ENCODE measurements at regions not wholly inside any gene's neighbourhood (a gene's known extent, or its start where the extent isn't known, plus 50 kb on each side); places are given as distances from the start of the nearest gene placed in this dataset.
A peak's percentile ranks its signal among the peaks of the same experiment; 100 is the strongest.

DNA sequence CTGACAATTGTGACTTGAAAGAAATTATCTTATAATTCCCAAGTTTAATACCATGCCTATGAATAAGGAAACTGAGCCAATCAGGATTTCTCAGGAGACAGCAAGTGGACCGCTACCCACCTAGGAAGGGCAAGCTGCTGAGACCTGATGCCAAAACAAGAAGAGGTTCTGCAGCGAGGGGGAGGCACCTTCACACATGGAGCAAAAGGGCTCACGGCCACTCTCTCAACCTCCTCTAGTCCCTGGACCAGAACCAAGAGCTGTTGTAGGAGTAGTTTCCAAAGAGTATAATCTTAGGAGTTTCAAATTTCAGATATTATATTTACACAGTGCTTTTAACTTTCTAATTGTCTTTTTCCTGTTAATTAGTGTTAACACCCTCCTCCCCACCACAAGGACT, 154.7 kb upstream of the ETAA1 start:
- Histone ChIP-seq H3K4me1 (ENCODE audit: control insufficient read depth, insufficient read depth, low read length) (peaks cover 3% of the 10 kb centered on the region), H3K27me3 (ENCODE audit: control insufficient read depth, insufficient read depth, low read length) (no peaks in the 10 kb centered on the region), H3K36me3 (ENCODE audit: control insufficient read depth, insufficient read depth, low read length) (no peaks in the 10 kb centered on the region), H3K9ac (ENCODE audit: low read length) (no peak overlapping the region), H3K27ac (ENCODE audit: low read depth, low read length) (no peak overlapping the region), H3K4me3 (ENCODE audit: low read length) (no peak overlapping the region)

DNA sequence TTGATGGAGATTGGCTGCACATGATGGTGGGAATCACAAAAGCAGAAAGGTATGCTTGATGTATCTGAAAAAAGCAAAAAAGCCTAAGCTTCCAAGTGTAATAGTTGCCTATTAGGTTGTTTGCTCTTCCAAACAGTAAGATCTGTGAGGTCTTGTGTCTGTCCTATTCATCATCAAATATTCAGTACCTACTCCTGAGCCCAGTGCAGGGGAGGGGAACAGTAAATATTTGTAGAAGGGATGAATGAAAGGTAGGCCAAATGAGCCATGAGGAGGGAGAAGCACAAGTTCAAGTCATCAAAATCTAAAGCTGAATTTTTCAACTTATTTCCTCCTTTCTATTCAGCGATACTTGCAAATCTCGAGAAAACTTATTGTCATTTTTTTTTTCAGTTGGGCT, 153.2 kb upstream of the ETAA1 start:
- H3K4me1 ChIP-seq (ENCODE audit: control insufficient read depth, insufficient read depth, low read length), result peaks cover 3% of the 10 kb centered on the region
- no peak overlapping the region for H3K4me3 ChIP-seq (ENCODE audit: low read length)
- H3K27ac ChIP-seq (ENCODE audit: low read depth, low read length), result no peak overlapping the region
- H3K36me3 ChIP-seq (ENCODE audit: control insufficient read depth, insufficient read depth, low read length), result no peaks in the 10 kb centered on the region
- no peak overlapping the region for H3K9ac ChIP-seq (ENCODE audit: low read length)
- no peaks in the 10 kb centered on the region for H3K27me3 ChIP-seq (ENCODE audit: control insufficient read depth, insufficient read depth, low read length)

DNA sequence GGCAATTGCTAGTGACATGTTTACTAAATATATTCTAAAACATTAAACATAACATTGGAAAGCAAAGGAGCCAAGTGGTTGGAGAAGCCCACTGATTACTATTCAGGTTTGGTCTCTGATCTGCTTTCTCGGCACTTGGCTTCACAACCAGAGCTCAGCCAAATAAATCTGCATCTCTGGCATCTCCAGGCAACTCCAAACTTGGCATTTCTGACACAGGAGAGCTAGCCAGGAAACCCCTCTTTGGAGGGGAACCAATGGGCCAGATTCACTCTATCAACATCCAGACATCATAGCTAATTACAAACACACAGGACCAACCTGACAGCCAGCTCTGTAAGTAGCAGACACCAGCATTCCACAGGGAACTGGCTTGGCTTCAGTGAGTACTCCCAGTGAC, 150.3 kb upstream of the ETAA1 start:
- H3K27ac ChIP-seq (ENCODE audit: low read depth, low read length), result no peak overlapping the region
- H3K36me3 ChIP-seq (ENCODE audit: control insufficient read depth, insufficient read depth, low read length), result no peaks in the 10 kb centered on the region
- H3K27me3 ChIP-seq (ENCODE audit: control insufficient read depth, insufficient read depth, low read length), result no peaks in the 10 kb centered on the region
- H3K4me1 ChIP-seq (ENCODE audit: control insufficient read depth, insufficient read depth, low read length), result peaks cover 3% of the 10 kb centered on the region
- no peak overlapping the region for H3K9ac ChIP-seq (ENCODE audit: low read length)
- no peak overlapping the region for H3K4me3 ChIP-seq (ENCODE audit: low read length)

DNA sequence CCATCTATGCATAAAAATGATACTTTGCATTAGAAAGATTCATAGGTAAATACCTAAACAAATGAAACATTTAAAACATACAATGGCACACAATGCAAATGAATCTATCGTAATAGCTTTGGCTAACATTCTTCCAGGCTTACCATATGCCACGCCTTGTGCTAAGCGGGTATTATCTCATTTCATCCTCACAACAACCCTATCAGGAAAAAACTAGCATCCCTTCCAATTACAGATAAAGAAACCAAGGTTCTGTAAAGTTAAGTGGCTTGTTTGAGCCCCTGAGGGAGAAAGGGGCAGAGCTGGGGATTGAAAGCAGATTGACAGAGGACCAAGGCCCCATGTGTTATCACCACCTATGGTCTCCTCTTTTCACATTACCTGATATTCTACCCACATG, 145.4 kb upstream of the ETAA1 start:
- H3K4me1 ChIP-seq (ENCODE audit: control insufficient read depth, insufficient read depth, low read length), result peaks cover 2% of the 10 kb centered on the region
- no peaks in the 10 kb centered on the region for H3K27me3 ChIP-seq (ENCODE audit: control insufficient read depth, insufficient read depth, low read length)
- H3K27ac ChIP-seq (ENCODE audit: low read depth, low read length), result no peak overlapping the region
- no peak overlapping the region for H3K4me3 ChIP-seq (ENCODE audit: low read length)
- no peaks in the 10 kb centered on the region for H3K36me3 ChIP-seq (ENCODE audit: control insufficient read depth, insufficient read depth, low read length)
- H3K9ac ChIP-seq (ENCODE audit: low read length), result no peak overlapping the region

DNA sequence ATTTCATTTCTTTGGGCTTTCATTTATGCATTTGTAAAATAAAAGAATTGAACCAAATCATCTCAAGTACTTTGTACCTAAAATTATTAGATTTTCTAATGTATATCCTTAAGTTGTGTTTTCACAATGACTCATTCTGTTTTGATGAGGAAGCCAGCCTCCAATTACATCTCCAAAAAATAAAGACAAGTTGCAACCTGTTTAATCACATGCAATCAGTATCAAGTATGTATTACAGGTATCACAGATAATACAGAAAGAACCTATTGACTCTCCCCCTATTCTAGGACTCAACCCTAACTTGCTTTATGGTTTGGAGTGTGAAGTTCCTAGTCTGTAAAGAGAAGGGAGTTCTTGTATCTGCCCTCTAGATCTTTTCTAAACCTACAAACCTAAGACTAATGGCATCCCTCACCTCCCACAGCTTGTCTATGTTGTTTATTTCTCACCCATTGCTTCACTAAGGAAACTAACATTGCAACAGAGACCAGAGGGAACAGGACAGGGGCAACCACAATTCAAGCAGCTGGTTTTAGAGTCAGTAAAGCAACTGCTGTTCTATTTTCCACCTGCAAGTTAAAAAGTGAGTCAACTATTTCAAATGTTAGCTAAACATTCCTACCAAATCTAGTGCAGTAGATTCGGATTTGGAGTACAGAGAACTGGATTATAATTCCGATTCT, 141.1 kb upstream of the ETAA1 start:
- H3K36me3 ChIP-seq (ENCODE audit: control insufficient read depth, insufficient read depth, low read length), result no peaks in the 10 kb centered on the region
- H3K27me3 ChIP-seq (ENCODE audit: control insufficient read depth, insufficient read depth, low read length), result no peaks in the 10 kb centered on the region
- H3K4me3 ChIP-seq (ENCODE audit: low read length), result no peak overlapping the region
- H3K4me1 ChIP-seq (ENCODE audit: control insufficient read depth, insufficient read depth, low read length), result peaks cover 7% of the 10 kb centered on the region
- no peak overlapping the region for H3K9ac ChIP-seq (ENCODE audit: low read length)
- H3K27ac ChIP-seq (ENCODE audit: low read depth, low read length), result no peak overlapping the region

DNA sequence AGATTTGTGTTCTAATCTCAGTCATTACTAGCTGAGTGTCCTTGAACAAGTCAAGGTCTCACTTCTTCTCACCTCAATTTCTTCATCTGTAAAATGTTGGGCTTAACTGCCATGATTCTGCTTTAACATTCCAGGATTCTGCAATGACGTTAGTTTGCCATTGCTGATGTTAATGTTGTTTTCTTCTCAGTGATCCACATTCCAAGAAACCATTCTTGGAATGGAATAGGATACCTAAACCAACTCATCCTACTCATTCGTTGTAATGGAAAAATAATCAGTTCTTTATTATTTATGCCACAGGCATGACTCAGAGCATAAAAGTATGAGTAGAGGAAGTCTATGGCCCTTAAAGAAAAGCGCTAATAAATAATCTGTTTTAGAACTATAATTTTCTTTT, 140.2 kb upstream of the ETAA1 start:
- Histone ChIP-seq H3K4me3 (ENCODE audit: low read length) (no peak overlapping the region), H3K27ac (ENCODE audit: low read depth, low read length) (no peak overlapping the region), H3K27me3 (ENCODE audit: control insufficient read depth, insufficient read depth, low read length) (no peaks in the 10 kb centered on the region), H3K4me1 (ENCODE audit: control insufficient read depth, insufficient read depth, low read length) (peaks cover 14% of the 10 kb centered on the region), H3K36me3 (ENCODE audit: control insufficient read depth, insufficient read depth, low read length) (no peaks in the 10 kb centered on the region), H3K9ac (ENCODE audit: low read length) (no peak overlapping the region)

DNA sequence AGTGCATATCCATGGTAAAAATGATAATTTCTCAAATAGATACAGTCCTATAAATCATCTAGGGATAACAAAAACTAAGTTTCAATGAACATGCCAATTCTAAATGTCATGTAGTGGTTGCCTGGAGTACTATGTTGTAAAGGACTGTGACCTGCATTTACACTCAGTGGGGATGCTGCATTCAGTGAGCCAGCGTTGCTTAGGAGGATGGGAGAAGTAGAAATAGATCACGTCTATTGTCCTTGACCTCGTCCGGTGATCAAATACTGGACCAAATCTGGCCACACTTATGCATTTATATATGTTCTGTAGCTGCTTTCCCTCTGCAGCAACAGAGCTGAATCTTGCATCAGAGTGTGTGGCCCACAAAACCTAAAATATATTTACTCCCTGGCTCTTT, 139.0 kb upstream of the ETAA1 start:
- Histone ChIP-seq H3K27ac (ENCODE audit: low read depth, low read length) (no peak overlapping the region), H3K9ac (ENCODE audit: low read length) (no peak overlapping the region), H3K27me3 (ENCODE audit: control insufficient read depth, insufficient read depth, low read length) (no peaks in the 10 kb centered on the region), H3K36me3 (ENCODE audit: control insufficient read depth, insufficient read depth, low read length) (no peaks in the 10 kb centered on the region), H3K4me3 (ENCODE audit: low read length) (no peak overlapping the region), H3K4me1 (ENCODE audit: control insufficient read depth, insufficient read depth, low read length) (peaks cover 14% of the 10 kb centered on the region)

DNA sequence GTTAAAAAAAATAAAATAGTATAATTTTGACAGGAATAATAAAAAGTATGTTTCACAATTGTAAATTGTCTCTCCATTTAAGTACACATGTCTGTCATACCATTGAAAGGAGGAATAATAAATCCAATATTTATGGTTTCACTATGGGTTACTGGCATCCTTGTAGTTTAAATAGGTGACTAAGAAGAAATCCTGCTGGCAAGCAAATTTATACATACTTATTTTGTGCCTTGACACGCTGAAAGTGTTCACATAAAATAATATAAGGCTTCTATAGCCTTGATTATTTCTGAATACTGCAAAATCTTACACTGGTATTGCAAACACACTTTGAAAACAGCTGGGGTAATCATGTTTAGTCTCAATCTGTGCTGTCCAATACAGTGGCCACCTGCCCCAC, 138.3 kb upstream of the ETAA1 start:
- no peaks in the 10 kb centered on the region for H3K27me3 ChIP-seq (ENCODE audit: control insufficient read depth, insufficient read depth, low read length)
- H3K27ac ChIP-seq (ENCODE audit: low read depth, low read length), result peak overlapping the region; percentile 96
- no peaks in the 10 kb centered on the region for H3K36me3 ChIP-seq (ENCODE audit: control insufficient read depth, insufficient read depth, low read length)

DNA sequence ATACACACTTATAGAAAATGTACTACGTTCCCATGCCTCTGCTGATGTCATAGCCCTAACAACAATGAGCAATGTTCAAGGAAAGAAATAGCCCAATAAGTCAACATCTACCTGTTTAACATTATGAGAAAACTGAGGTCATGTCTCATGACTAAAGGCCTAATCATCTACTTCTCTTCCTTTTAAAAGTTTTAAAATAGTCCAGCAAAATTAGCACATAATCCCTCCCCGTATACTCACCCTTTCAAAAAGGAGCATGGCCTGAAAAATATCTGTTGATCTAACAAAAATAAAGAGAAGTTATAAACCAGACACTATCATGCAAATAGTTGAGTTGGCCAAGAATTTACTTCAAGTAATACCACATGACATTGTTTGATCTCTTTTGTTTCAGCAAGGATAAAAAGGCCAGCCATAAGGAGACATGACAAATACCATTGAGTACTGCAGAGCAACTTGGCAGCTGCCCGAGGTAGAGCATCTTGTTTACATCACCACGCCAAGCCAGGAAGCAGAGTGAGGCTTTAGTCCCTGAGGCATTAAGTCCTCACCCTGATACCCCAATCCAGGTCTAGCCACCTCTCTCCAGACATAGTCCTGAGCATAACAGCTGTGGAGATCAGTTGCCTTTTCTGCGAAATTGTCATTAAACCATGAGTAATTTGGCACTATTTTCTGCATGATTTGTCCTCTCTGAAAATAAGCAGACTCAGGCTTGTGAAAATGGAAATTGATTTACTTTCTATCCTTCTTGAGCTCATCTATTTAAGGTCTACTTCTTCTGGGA, 137.4 kb upstream of the ETAA1 start:
- H3K4me3 ChIP-seq (ENCODE audit: low read length), result no peak overlapping the region
- H3K9ac ChIP-seq (ENCODE audit: low read length), result no peak overlapping the region
- H3K36me3 ChIP-seq (ENCODE audit: control insufficient read depth, insufficient read depth, low read length), result no peaks in the 10 kb centered on the region
- peak overlapping the region; percentile 96 for H3K27ac ChIP-seq (ENCODE audit: low read depth, low read length)
- peaks cover 14% of the 10 kb centered on the region for H3K4me1 ChIP-seq (ENCODE audit: control insufficient read depth, insufficient read depth, low read length)
- no peaks in the 10 kb centered on the region for H3K27me3 ChIP-seq (ENCODE audit: control insufficient read depth, insufficient read depth, low read length)

More for the DNA sequence above, 138.3 kb upstream of the ETAA1 start:
- Histone ChIP-seq H3K4me1 (ENCODE audit: control insufficient read depth, insufficient read depth, low read length) (peaks cover 14% of the 10 kb centered on the region), H3K4me3 (ENCODE audit: low read length) (no peak overlapping the region), H3K9ac (ENCODE audit: low read length) (no peak overlapping the region)

DNA sequence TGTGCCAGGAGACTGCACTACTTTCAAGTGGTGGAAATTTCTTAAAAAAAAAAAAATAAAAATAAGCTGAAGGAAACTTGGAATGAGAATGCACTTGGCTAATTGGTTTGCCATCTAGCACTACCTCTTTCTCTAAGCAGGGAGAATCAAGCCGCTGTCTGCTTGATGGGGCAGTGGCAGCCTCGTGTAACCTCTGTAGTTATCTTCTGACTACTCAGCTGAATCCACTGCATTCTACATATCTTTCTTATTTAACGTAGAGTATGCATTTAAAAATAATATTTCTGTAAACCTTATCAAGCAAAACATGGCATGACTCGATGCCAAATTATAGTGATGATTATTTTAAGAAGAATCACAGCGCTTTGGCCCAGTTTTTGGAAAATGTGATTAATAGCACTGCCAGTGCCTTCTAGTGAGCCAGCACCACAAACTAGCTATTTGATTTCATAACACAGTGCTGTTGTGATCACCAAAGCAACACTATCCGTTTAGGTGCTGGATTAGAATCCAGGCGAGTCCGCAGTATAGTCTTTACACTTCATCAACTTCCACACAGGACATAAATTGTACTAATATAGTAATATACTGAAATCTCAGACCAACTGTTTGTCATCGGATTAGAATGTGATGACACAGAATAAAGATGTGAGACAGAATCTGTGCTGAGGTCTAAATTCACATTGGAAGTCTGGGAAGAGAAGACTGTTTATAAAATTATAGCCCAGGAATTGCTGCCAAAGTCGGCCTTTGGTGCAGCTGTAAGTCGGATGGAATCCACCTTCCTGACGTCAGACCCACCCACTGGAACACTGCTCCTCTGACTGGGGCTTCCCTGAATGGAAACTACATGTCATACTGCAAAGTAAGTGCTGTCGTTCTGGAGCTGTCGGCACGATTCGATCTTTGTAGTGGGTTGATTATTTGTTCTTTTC, 136.5 kb upstream of the ETAA1 start:
- Histone ChIP-seq H3K9ac (ENCODE audit: low read length) (no peak overlapping the region), H3K4me3 (ENCODE audit: low read length) (no peak overlapping the region), H3K27ac (ENCODE audit: low read depth, low read length) (peak overlapping the region; percentile 96)

DNA sequence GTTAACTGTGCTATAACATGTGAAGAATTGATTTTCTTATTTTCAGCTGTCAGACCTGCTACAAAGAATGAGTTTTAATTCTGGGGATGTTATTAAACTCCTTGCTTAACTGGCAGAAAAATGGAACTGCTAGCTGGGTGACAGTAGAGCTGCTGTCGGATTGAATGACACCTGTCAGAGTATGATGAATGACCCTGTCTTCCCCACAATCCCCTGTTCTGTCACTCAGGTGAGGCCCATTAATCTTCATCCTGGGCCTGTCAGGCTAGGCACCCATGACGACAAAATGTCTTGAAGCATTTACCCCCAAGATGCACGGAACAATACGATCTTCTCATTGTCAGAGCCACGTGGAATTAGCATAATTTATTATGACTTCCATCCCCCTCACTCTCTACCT, 129.9 kb upstream of the ETAA1 start:
- Histone ChIP-seq H3K4me3 (ENCODE audit: low read length) (no peak overlapping the region), H3K36me3 (ENCODE audit: control insufficient read depth, insufficient read depth, low read length) (no peaks in the 10 kb centered on the region), H3K27me3 (ENCODE audit: control insufficient read depth, insufficient read depth, low read length) (no peaks in the 10 kb centered on the region), H3K4me1 (ENCODE audit: control insufficient read depth, insufficient read depth, low read length) (no peaks in the 10 kb centered on the region), H3K27ac (ENCODE audit: low read depth, low read length) (no peak overlapping the region), H3K9ac (ENCODE audit: low read length) (no peak overlapping the region)

More for the DNA sequence above, 136.5 kb upstream of the ETAA1 start:
- Histone ChIP-seq H3K36me3 (ENCODE audit: control insufficient read depth, insufficient read depth, low read length) (no peaks in the 10 kb centered on the region), H3K27me3 (ENCODE audit: control insufficient read depth, insufficient read depth, low read length) (no peaks in the 10 kb centered on the region), H3K4me1 (ENCODE audit: control insufficient read depth, insufficient read depth, low read length) (peaks cover 14% of the 10 kb centered on the region)

DNA sequence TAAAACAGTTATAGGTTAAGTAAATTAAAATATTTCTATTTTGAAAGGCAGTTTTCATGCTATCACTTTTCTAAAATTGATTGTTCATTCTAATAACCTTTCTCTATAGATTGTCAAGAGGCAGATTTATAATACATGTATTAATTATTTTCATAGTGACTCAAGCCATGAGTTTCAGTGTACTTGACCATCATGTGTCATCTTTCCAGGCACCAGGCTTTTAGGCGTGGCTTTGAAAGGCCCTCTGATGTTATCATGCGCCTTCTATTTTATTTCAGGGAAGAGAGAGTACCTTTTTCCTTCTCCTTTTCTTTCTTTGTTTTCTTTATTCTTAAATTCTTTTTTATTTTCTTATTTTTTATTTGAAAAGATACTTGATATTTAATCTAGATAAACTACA, 128.3 kb upstream of the ETAA1 start:
- no peak overlapping the region for H3K9ac ChIP-seq (ENCODE audit: low read length)
- H3K4me3 ChIP-seq (ENCODE audit: low read length), result no peak overlapping the region
- H3K27ac ChIP-seq (ENCODE audit: low read depth, low read length), result no peak overlapping the region
- H3K27me3 ChIP-seq (ENCODE audit: control insufficient read depth, insufficient read depth, low read length), result no peaks in the 10 kb centered on the region
- H3K4me1 ChIP-seq (ENCODE audit: control insufficient read depth, insufficient read depth, low read length), result no peaks in the 10 kb centered on the region
- no peaks in the 10 kb centered on the region for H3K36me3 ChIP-seq (ENCODE audit: control insufficient read depth, insufficient read depth, low read length)

Measured in rectal smooth muscle tissue (tissue), 1 donor.